HG03521 (cell line): ENCODE measurements at regions not wholly inside any gene's neighbourhood (a gene's known extent, or its start where the extent isn't known, plus 50 kb on each side); places are given as distances from the start of the nearest gene placed in this dataset.

Experiments used
- ATAC-seq: cut with Tn5 transposase; IDR thresholded peaks from one replicate; pipeline ENCODE4 v1.9.1; 2021; ENCODE audit warnings: mild to moderate bottlenecking, moderate library complexity; ENCODE audit not compliant: unreplicated experiment

GRCh38 chr11:82676483-82677094 is 57.1 kb downstream of the FAM181B start:
- ATAC-seq, result no peak

- ATAC-seq, result no peak
Measured at GRCh38 chr11:82675838-82676237, 57.8 kb downstream of the FAM181B start.

- ATAC-seq, result no peak
Measured at GRCh38 chr11:82673631-82674030, 60.0 kb downstream of the FAM181B start.

GRCh38 chr11:82671451-82671850 is 62.2 kb downstream of the FAM181B start:
- no peak for ATAC-seq

GRCh38 chr11:82663535-82663934 is 70.1 kb downstream of the FAM181B start:
- no peak for ATAC-seq

- no peak for ATAC-seq
Measured at GRCh38 chr11:82653752-82654151, 79.9 kb downstream of the FAM181B start.

GRCh38 chr11:82639251-82639650 is 94.4 kb downstream of the FAM181B start:
- no peak for ATAC-seq

GRCh38 chr11:82636615-82637014 is 97.0 kb downstream of the FAM181B start:
- ATAC-seq, result no peak

GRCh38 chr11:82634091-82634490 is 99.6 kb downstream of the FAM181B start:
- ATAC-seq, result no peak

GRCh38 chr11:82631722-82632630 is 101.7 kb downstream of the FAM181B start:
- ATAC-seq, result peak; percentile 89

- ATAC-seq, result no peak
Measured at GRCh38 chr11:82610671-82611070, 123.0 kb downstream of the FAM181B start.

- ATAC-seq, result no peak
Measured at GRCh38 chr11:82606738-82607137, 126.9 kb downstream of the FAM181B start.

- no peak for ATAC-seq
Measured at GRCh38 chr11:82601711-82602110, 132.0 kb downstream of the FAM181B start.

- ATAC-seq, result no peak
Measured at GRCh38 chr11:82599836-82600235, 133.8 kb downstream of the FAM181B start.

- ATAC-seq, result no peak
Measured at GRCh38 chr11:82586581-82586980, 147.1 kb downstream of the FAM181B start.

- ATAC-seq, result no peak
Measured at GRCh38 chr11:82577246-82577645, 156.4 kb downstream of the FAM181B start.

GRCh38 chr11:82560836-82561235 is 172.8 kb downstream of the FAM181B start:
- ATAC-seq, result no peak

GRCh38 chr11:82559609-82560008 is 174.1 kb downstream of the FAM181B start:
- no peak for ATAC-seq

- peak; percentile 92 for ATAC-seq
Measured at GRCh38 chr11:82557274-82557673, 176.4 kb downstream of the FAM181B start.

- no peak for ATAC-seq
Measured at GRCh38 chr11:82556210-82556609, 177.5 kb downstream of the FAM181B start.

- ATAC-seq, result no peak
Measured at GRCh38 chr11:82546661-82547557, 186.8 kb downstream of the FAM181B start.
